Pancreas (tissue), 10 donors: ENCODE measurements at regions not wholly inside any gene's neighbourhood (a gene's known extent, or its start where the extent isn't known, plus 50 kb on each side); places are given as distances from the start of the nearest gene placed in this dataset.
"Not testable (repeated sequence)": the region's sequence is repeated elsewhere in the genome, so short reads cannot be mapped to it uniquely, and the experiment has no call there.

Experiments
- ATAC-seq, 4 donors: fragments of 200-7000 bp; cut with Tn5 transposase; one replicate each; pipeline versions ENCODE4 v1.8.0 to v1.9.1; 2020; ENCODE audit warnings: mild to moderate bottlenecking in 4 of 4, moderate library complexity in 4 of 4
- DNase-seq, 6 donors: peaks; one replicate each; pipeline ENCODE4 v3.0.0-alpha.2; 2020
- FAIRE-seq: peaks from 2 replicates; lab custom pipeline; 2012; peaks lifted over from hg19 to GRCh38; lab: Jason Lieb, UNC
- H3K27ac ChIP-seq, 4 donors: fragments of 200-600 bp; sonication (generic); 1 replicate in 3 of 4; 2 replicates in 1 of 4; pipeline versions ENCODE4 v1.5.0 to v1.8.0; 2020
- H3K27me3 ChIP-seq, 4 donors: fragments of 200-600 bp; one replicate each; pipeline ENCODE4 v1.8.0; 2021
- H3K36me3 ChIP-seq, 3 donors: fragments of 200-600 bp; sonication (generic) in 1 of 3; one replicate each; pipeline versions ENCODE4 v1.5.0 to v1.8.0; 2020 to 2021
- H3K4me1 ChIP-seq, 3 donors: fragments of 200-600 bp; one replicate each; pipeline ENCODE4 v1.8.0; 2021
- H3K4me3 ChIP-seq, 4 donors: fragments of 200-600 bp; sonication (generic) in 2 of 4; one replicate each; pipeline versions ENCODE4 v1.5.0 to v1.8.0; 2020 to 2021
- H3K9me3 ChIP-seq, 4 donors: fragments of 200-600 bp; one replicate each; pipeline ENCODE4 v1.8.0; 2021
- WGBS, 2 donors: extraction: QIAGEN DNeasy Blood & Tissue Kit; methylation state at CpG; one replicate each; pipeline ENCODE4 v1.1.7; 2013; 5-methylcytosine and 5-hydroxymethylcytosine counted together
- intact Hi-C, 3 donors: fragments of 100-400 bp; cut with DNase I; formaldehyde crosslinking; loops; one replicate each; pipeline versions ENCODE4 v1.11.1 to v1.14.2; 2022
- TF ChIP-seq, protein P1 (sequence below), 4 donors: fragments of 200-600 bp; sonication (generic) in 3 of 4; IDR thresholded peaks; one replicate each; pipeline versions ENCODE4 v1.5.0 to v1.8.0; 2021; ENCODE audit warnings: antibody characterized with exemption in 4 of 4
- donor health status: healthy with polysubstance abuse.
- donor health status: DM: no; HTN: no; CAD: no; lungs with moderate emphysema.
- donor health status: DM: no; HTN: no; CAD: no.
- donor health status: control.
- donor health status: control.
- donor health status: Bipolar disorder and iron deficiency.
- donor health status: DM: yes; HTN: yes; CAD: no.
- donor health status: DM: no; HTN: no; CAD: no.
- donor health status: DM: no; HTN: no; CAD: no.
- donor health status: DM: yes; HTN: yes; CAD: no.

DNA sequence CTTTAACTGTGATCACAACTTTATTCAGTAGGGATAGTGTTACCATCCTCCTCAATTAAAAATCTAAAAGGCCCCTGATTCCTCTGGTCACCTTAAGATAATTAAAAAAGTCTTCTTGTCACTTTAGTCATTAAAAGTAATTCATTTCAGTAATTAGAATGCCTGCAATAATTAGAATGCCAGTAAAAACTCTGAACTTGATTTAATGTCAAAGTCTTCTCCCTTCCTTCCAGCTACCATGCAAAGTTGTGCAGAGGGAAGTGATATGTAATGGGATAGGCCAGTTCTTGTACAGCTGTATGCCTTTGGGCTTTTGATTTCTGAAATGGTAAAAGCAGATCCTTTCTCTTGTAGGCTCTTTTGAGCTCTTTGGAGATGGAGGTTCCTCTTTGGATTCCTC, 417.2 kb downstream of the ADAM29 start:
- H3K4me1 ChIP-seq, result no peaks in the 10 kb centered on the region
- H3K4me3 ChIP-seq, result no peak overlapping the region
- H3K9me3 ChIP-seq, result no peaks in the 10 kb centered on the region
- FAIRE-seq (no peak), ATAC-seq (no peak), DNase-seq (no peak)
- no peaks in the 10 kb centered on the region for H3K36me3 ChIP-seq
- H3K27ac ChIP-seq, result no peak overlapping the region
- no peaks in the 10 kb centered on the region for H3K27me3 ChIP-seq
- TF ChIP-seq, protein P1, sequence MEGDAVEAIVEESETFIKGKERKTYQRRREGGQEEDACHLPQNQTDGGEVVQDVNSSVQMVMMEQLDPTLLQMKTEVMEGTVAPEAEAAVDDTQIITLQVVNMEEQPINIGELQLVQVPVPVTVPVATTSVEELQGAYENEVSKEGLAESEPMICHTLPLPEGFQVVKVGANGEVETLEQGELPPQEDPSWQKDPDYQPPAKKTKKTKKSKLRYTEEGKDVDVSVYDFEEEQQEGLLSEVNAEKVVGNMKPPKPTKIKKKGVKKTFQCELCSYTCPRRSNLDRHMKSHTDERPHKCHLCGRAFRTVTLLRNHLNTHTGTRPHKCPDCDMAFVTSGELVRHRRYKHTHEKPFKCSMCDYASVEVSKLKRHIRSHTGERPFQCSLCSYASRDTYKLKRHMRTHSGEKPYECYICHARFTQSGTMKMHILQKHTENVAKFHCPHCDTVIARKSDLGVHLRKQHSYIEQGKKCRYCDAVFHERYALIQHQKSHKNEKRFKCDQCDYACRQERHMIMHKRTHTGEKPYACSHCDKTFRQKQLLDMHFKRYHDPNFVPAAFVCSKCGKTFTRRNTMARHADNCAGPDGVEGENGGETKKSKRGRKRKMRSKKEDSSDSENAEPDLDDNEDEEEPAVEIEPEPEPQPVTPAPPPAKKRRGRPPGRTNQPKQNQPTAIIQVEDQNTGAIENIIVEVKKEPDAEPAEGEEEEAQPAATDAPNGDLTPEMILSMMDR (IDR thresholded peaks at IDR 0.05), result no peak
- intact Hi-C loops, result no loop called here

DNA sequence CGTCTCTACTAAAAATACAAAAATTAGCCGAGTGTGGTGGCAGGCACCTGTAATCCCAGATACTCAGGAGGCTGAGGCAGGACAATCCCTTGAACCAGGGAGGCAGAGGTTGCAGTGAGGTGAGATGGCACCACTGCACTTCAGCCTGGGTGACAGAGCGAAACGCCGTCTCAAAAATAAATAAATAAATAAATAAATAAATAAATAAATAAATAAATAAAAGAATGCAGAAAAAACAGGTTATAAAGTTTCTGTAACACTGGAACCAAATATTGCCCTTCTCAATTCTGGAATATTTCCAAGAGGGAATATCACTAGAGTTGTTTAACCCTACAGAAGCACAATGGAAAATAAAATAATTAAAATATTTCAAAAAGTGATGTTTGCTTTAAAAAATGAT, 418.4 kb downstream of the ADAM29 start:
- ATAC-seq, H3K36me3 ChIP-seq, H3K27me3 ChIP-seq, H3K4me1 ChIP-seq, H3K27ac ChIP-seq, DNase-seq, H3K9me3 ChIP-seq, H3K4me3 ChIP-seq, FAIRE-seq, intact Hi-C loops: not testable (repeated sequence)
- WGBS, 2 donors, result 81 to 89% methylated on average over 5 of the region's 5 CpGs

DNA sequence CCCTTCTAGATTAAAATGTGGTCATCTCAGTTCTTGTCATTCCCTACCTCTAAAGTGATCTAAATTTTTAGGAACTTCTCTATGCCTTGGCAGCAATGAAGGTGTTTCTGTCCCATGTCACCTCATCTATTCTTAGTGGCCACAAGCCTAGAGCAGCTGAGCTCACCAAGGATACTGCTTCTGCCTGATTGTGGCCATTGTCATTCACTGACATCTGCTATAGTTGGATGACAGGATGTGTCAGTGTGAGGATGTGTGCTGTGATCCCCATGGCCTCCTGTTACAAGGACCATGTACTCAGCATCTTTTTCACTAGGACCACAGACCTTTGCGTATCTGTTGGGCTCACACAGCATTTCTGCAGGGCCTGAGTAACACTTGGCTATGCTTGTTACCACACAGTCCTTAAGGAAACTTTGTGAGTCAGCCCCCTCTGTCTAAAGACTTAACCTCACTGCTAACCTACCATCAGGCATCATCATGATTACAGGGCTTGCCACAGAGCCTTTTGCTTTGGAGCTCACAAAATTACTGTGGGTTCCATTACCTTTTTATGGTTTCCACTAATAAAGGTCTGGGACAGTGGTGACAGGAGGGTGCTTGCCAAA, 421.0 kb downstream of the ADAM29 start:
- no peak overlapping the region for H3K27ac ChIP-seq
- no peaks in the 10 kb centered on the region for H3K4me1 ChIP-seq
- intact Hi-C loops, result no loop called here
- no peaks in the 10 kb centered on the region for H3K9me3 ChIP-seq
- 56 to 63% methylated on average over 1 of the region's 1 CpG for WGBS, 2 donors
- ATAC-seq, result no peak
- no peaks in the 10 kb centered on the region for H3K36me3 ChIP-seq
- FAIRE-seq, result no peak
- no peak for DNase-seq
- no peaks in the 10 kb centered on the region for H3K27me3 ChIP-seq
- TF ChIP-seq, protein P1 (IDR thresholded peaks at IDR 0.05), result no peak
- H3K4me3 ChIP-seq, result no peak overlapping the region

DNA sequence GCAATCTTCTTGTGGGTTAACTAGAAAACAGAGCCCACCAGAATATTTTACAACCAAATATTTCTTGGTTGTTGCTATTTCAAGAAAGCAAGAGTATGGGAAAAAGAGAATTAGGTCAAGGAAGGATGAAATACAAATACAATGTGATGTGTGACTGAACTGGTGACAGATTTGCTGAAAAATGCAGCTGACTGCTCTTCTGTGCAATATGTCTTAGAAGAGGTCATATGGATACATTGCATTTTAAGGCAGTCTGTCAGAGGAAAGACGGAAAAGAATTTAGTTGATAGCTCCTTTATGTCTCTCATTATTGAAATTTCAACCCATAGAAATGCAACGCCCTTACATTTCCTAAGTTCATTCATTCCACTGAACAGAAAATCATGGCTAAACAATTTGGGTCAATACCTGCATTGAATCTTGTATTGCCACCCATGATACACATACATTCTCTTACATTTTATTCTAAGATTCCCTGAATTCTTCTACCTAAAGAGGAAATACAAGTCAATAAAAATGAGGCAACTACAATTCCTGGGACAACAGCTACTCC, 423.1 kb downstream of the ADAM29 start:
- FAIRE-seq (no peak), ATAC-seq (no peak), DNase-seq (no peak)
- H3K27me3 ChIP-seq, result no peaks in the 10 kb centered on the region
- H3K4me3 ChIP-seq, result no peak overlapping the region
- no peaks in the 10 kb centered on the region for H3K4me1 ChIP-seq
- H3K27ac ChIP-seq, result no peak overlapping the region
- H3K36me3 ChIP-seq, result no peaks in the 10 kb centered on the region
- TF ChIP-seq, protein P1 (IDR thresholded peaks at IDR 0.05), result no peak
- 45 to 47% methylated on average over 2 of the region's 2 CpGs for WGBS, 2 donors
- intact Hi-C loops, result no loop called here
- H3K9me3 ChIP-seq, result no peaks in the 10 kb centered on the region

DNA sequence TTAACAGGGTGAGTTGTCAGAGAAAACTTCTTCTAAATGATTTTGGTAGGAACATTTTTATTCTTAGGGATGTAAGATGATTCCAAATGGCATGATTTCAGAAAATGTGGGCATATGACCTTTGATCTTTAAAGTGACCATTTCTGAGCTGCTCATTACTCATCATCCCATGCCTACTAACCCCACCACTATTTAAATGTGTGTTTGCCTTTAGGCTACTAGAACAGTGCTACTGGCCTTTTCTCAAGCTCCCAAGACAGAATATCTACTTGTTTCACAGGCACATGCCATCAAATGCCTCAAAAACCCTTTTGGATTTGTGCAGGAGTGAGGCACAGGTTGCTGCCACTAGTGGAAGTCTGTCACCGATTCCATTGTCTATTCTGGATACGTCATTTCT, 428.2 kb downstream of the ADAM29 start:
- FAIRE-seq (no peak), ATAC-seq (no peak), DNase-seq (no peak)
- H3K27ac ChIP-seq, result no peak overlapping the region
- no peaks in the 10 kb centered on the region for H3K36me3 ChIP-seq
- no peaks in the 10 kb centered on the region for H3K9me3 ChIP-seq
- TF ChIP-seq, protein P1 (IDR thresholded peaks at IDR 0.05), result no peak
- 59 to 73% methylated on average over 2 of the region's 2 CpGs for WGBS, 2 donors
- H3K4me1 ChIP-seq, result no peaks in the 10 kb centered on the region
- no peak overlapping the region for H3K4me3 ChIP-seq
- intact Hi-C loops, result no loop called here
- H3K27me3 ChIP-seq, result no peaks in the 10 kb centered on the region
